NCI-H1105 (cell line): ENCODE measurements at regions not wholly inside any gene's neighbourhood (a gene's known extent, or its start where the extent isn't known, plus 50 kb on each side); places are given as distances from the start of the nearest gene placed in this dataset.
"Not testable (repeated sequence)": the region's sequence is repeated elsewhere in the genome, so short reads cannot be mapped to it uniquely, and the experiment has no call there.

Experiments
- DNase-seq: peaks from one replicate; lab custom pipeline; 2025; lab: John Stamatoyannopoulos, UW

- DNase-seq: no peak
These were observed 299.6 kb upstream of the MBL2 start for GRCh38 chr10:53072144-53072543.

DNA sequence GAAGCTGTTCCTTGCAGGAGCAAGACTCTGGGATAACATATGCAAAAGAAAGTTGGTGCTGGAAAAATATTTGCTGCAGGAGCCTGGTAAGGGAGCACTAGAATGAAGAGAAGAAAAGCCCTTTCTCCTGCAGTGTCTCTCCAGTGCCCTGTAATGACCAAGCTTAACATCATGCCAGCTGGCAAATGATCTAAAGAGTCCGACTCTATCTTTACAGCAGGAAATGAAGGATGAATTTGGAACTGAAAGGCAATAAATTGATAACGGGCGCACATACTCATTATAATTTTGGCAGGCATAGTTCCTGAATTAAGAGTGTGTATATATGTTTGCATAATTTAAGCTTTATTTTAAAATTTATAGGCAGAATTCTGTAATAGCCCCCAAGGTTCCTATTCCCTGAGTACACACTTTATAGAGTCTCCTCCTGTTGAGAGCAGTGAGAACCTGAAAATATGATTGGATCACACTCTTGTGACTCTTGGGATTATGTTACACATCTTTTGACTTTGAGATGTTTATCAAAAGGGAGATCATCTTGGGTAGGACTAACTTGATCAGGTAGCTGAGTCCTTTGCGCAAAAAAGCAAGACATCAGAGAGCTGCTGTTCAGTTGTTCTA is 299.0 kb upstream of the MBL2 start:
- no peak for DNase-seq

GRCh38 chr10:53069013-53069412 is 296.4 kb upstream of the MBL2 start:
- no peak for DNase-seq

GRCh38 chr10:53064614-53065013 is 292.0 kb upstream of the MBL2 start:
- no peak for DNase-seq

GRCh38 chr10:53063805-53064204 is 291.2 kb upstream of the MBL2 start:
- DNase-seq: no peak

DNA sequence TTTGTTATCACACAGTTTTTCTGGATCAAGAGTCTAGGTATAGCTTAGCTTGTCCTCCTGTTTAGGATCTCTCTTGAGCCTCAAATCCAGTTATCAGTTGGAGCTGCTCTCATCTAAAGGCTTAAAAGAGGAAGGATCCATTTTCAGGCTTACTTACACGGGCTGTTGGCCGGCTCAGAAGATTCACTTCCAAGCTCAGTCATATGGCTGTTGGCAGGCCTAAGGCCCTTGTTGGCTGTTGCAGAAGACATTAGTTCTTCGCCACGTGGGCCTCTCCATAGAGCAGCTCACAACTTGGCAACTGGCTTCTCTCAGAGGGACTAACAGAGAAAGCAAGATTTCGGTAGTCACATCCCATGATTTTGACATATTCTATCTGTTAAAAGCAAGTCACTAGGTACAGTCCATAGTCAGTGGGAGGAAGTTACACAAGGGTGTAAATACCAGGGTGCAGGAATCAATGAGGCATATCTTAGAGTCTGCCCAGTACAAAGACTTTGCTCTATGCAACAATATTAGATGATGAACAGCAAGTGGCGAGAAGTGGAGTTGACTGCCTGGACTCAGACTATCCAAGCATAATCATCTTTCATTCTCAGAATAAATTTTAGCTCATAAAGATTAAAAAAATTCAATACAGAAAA is 280.1 kb upstream of the MBL2 start:
- no peak for DNase-seq

GRCh38 chr10:53045315-53045714 is 272.7 kb upstream of the MBL2 start:
- no peak for DNase-seq

- not testable (repeated sequence) for DNase-seq
These were observed 263.2 kb upstream of the MBL2 start for GRCh38 chr10:53035823-53036222.

GRCh38 chr10:53033396-53033795 is 260.8 kb upstream of the MBL2 start:
- no peak for DNase-seq

- not testable (repeated sequence) for DNase-seq
These were observed 257.6 kb upstream of the MBL2 start for GRCh38 chr10:53029872-53030849.

DNA sequence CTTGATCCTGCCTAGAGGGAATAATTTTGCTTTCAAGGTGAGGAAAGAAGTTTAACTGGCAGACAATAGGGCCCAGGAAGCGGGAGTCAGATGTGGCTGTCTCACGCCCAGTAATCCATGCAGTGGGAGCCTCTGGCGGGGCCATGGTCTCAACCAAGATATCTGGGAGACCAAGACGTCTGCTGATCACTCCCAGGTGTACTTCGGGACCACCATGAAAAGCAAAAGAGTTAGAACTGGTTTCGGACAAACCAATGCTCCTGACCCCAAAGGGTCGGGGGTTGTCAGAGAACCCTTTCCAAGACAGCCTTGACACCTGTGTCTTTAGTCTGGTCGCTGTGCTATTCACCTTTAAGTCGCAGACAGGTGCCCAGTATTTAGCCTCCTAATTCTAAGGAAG is 256.9 kb upstream of the MBL2 start:
- DNase-seq: no peak

DNA sequence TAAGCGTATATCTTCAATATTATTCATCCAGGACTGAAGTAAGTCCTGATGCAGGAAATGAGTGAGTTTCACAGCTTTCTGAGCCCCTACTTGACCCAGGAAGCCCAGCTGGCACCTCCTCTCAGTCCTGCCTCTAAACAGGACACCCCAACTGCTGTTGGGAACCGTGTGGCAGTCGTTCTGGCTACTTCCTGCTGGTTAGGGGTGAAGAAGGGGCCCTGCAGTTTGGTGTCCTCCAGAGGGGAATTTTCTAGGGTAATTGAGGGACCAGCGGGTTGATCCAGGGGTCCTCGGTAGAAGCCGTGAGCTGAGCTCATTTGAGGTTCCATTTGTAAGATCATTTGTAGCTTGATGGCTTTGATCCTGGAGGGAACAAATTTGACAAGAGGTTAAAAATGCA is 253.2 kb upstream of the MBL2 start:
- DNase-seq: not testable (repeated sequence)

DNA sequence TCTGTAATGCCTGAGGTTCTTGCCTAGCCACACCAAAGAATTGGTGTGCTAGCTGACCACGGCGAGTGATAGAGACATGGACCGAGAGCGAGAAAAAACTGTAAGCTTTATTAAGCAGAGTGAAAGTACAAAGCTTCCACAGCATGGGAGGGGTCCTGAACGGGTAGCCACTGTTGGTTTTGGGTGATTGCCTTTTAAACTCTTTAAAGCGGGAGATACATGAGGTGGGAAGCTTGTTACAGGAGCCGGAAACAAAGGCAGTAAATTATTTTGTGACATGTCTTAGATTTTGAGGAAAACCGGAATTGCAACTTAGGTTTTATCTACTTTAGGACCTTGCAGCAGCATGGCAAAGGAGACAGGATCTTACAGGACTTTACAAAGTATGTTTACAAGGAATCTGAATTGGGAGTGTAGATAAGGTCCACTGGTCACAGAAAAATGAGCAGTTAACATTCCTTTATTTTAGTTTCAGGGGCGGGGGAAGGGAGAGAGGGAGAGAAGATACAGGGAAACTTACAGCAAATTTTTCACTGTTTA is 252.7 kb upstream of the MBL2 start:
- DNase-seq: no peak

- no peak for DNase-seq
These were observed 250.8 kb upstream of the MBL2 start for GRCh38 chr10:53023411-53023810.

GRCh38 chr10:53022611-53023088 is 250.1 kb upstream of the MBL2 start:
- DNase-seq: no peak

DNA sequence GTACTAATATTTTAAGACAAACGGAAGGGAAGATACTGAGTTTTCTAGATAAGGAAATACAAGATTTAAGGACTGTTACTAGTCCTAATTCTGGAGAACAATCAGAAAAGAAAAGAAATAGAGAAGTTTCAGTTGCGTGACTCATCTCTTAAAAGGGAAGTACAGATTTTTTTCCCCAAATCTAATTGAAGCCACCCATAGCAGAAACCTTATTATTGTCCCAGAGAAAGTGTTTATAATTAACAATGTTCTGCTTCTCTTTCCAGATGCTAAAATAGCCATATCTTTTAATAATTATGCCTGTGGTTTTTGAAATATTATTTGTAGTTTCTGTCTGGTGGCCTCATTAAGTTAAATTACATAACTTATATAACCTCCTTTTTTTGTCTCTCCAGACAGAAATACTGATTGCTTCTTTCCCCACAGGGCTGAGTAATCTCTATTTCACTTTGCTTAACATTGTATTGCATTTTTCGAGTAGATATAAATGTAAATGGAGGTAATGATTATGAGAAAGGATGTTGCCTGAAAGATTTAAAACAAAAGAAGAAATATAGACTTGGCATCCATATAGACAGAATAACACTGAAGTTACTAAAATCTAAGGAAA is 240.7 kb upstream of the MBL2 start:
- DNase-seq: no peak

GRCh38 chr10:53009961-53010907 is 237.7 kb upstream of the MBL2 start:
- DNase-seq: no peak

- DNase-seq: no peak
These were observed 234.9 kb upstream of the MBL2 start for GRCh38 chr10:53007527-53007842.

DNA sequence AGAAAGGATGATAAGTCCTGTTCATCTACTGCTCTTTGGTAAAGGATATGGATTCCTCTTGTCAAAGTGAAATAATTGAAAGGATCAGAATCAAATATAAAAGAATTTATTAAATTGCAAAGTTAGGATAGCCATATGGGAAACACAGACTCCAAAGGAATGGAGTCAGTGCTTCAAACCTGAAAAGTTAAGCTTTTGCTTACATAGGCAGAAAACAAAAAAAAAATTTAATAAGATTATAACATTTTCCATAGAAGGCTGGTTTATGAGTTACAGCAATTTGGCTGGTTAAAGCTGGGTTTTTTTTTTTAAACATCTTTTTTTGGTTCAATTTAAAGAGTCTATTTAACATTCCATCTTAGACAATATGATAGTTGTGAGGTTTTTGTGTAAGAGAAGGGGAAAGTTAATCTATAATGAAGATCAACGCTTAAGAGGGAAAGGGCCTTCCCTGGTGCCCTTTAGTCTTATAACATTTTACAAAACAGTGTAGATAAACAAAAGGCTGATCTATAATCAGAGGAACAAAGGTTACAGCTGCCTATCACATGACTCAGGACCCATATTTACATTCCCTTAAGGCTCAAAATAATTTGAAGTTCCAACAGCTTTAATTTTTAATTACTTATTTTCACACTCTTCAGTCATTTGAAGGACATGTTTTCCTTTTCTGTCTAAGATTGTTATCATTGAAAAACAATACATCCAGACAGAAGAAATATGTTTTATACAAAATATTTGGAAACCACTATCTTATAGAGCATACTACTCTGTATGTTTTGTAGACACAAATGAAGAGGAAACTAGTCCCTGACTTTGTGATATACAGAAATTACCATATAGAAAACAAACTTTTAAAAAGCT is 234.3 kb upstream of the MBL2 start:
- no peak for DNase-seq
